NK-92 (cell line): ENCODE measurements at regions not wholly inside any gene's neighbourhood (a gene's known extent, or its start where the extent isn't known, plus 50 kb on each side); places are given as distances from the start of the nearest gene placed in this dataset.

ENCODE experiments used
- DNase-seq: peaks from one replicate; lab custom pipeline; 2025; ENCODE audit not compliant: unreplicated experiment; lab: John Stamatoyannopoulos, UW

GRCh38 chr2:30046979-30047378 is 99.8 kb upstream of the YPEL5 start:
- no peak for DNase-seq

DNA sequence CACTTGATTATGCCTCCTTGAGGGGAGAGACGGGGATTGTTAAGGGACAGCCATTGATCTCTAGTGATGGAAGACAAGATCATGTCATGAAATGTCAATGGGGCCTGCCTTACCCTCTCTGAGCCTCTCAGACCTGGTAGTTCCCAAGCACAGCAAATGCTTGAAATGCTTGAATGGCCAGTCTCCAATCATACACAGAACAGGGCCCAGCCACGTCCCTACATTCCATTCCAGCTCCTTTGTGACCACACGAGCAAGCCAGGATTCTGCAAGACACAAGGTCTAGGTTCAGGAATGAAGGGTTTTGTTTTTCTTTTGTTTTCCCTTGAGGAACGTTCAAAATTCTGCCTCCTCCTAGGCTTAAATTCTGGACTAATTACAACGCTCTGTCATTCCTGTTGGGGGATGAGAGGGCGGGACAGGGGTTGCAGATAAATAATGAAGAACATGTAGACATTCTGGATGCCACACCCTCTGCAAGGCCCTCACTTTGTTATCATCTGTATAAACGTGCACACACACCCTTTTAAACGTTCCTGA is 98.1 kb upstream of the YPEL5 start:
- DNase-seq = no peak

GRCh38 chr2:30055548-30055947 is 91.3 kb upstream of the YPEL5 start:
- no peak for DNase-seq

- no peak for DNase-seq
Observed at GRCh38 chr2:30060562-30060961, 86.2 kb upstream of the YPEL5 start.

DNA sequence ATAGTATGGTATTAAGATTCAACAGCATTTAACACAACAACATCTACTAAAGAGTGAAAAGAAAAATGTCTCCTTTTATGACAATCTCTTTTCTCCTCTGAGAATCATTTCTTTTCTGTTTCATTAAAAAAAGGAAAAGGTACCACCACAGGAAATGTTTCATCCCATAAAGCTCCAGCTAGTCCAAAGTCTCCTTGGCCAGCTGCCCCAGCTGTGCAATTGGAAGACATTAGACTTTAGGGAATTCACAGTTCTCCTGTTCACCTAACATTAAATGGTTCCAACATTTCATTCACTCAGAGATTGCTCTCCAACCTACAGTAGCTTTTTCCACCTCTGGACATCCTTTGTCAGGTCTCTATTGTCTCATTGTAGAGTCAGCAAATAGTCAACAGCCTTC is 78.7 kb upstream of the YPEL5 start:
- no peak for DNase-seq

- peak; percentile 2 for DNase-seq
Observed at GRCh38 chr2:30072250-30072842, 74.5 kb upstream of the YPEL5 start.

GRCh38 chr2:30073523-30073922 is 73.3 kb upstream of the YPEL5 start:
- DNase-seq = no peak

GRCh38 chr2:30074023-30074422 is 72.8 kb upstream of the YPEL5 start:
- no peak for DNase-seq

GRCh38 chr2:30078521-30078920 is 68.3 kb upstream of the YPEL5 start:
- DNase-seq = no peak

- DNase-seq = no peak
Observed at GRCh38 chr2:30084915-30085314, 61.9 kb upstream of the YPEL5 start.

GRCh38 chr2:30089171-30089570 is 57.6 kb upstream of the YPEL5 start:
- DNase-seq = no peak

DNA sequence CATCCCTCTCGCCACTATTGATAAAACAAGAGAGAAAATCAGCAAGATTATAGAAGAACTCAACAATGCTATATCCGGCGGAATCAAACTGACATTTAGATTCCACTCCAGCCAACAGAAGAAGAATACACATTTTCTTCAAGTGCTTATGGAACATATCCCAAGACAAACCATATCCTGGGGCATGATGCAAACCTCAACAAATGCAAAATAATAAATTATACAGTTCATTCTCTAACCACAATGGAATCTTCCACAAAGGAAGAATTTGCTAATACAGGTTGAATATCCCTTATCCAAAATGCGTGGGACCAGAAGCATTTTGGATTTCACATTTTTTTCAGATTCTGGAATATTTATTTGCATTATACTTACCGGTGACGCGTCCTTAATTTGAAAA is 51.4 kb upstream of the YPEL5 start:
- DNase-seq = no peak

DNA sequence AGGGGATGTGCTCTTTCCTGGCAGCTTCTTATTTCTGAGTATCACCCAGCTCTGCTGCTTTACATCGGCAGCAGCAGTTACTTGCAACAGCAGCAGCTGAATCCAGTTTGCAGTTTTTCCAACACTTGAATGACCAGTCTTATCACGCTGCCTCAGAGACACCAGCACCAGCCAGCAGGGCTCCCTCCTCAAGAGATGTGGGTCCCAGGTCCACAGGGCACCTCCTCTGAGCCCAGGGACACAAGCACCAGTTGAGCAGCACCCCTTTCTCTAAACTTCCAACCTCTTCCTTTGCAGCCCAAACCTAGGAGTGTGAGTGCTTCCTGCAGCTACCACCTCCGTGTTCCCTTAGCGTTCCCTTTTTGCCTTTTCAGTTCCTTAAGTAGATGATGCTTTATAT is 50.4 kb upstream of the YPEL5 start:
- DNase-seq = no peak
